DOHH2 (cell line): ENCODE measurements at regions not wholly inside any gene's neighbourhood (a gene's known extent, or its start where the extent isn't known, plus 50 kb on each side); places are given as distances from the start of the nearest gene placed in this dataset.
"Not testable (repeated sequence)": the region's sequence is repeated elsewhere in the genome, so short reads cannot be mapped to it uniquely, and the experiment has no call there.

Experiments used
- EZH2phosphoT487 ChIP-seq: fragments of 200-600 bp; sonication (generic); IDR thresholded peaks from 2 replicates; pipeline ENCODE4 v1.6.1; 2017; ENCODE audit warnings: borderline replicate concordance, mild to moderate bottlenecking, antibody characterized with exemption, low read length, moderate library complexity, mixed read lengths
- TF ChIP-seq, protein P1 (sequence below): fragments of 200-600 bp; sonication (generic); IDR thresholded peaks from one replicate; pipeline ENCODE4 v1.5.1; 2014; ENCODE audit warnings: antibody characterized with exemption, mild to moderate bottlenecking, low read depth, low read length; ENCODE audit not compliant: poor library complexity, severe bottlenecking

DNA sequence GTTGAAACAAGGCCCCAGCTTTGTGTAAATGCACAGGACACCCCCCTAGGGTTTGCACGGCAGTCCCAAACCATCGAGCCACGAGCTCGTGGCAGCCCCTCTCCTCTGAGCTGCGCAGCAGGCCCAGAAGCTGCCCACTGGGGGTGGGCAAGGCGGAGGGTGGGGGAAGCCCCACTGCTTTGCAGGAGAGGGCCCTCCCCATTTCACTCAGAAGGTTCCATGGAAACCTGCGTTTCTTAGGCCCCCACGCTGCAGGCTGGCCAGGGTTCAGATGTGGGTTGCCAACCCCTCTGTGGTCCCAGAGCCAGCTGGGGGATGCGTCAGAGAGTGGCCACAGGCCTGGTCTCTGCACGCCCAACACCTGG, 303.2 kb downstream of the CCDC74A start:
- TF ChIP-seq, protein P1, sequence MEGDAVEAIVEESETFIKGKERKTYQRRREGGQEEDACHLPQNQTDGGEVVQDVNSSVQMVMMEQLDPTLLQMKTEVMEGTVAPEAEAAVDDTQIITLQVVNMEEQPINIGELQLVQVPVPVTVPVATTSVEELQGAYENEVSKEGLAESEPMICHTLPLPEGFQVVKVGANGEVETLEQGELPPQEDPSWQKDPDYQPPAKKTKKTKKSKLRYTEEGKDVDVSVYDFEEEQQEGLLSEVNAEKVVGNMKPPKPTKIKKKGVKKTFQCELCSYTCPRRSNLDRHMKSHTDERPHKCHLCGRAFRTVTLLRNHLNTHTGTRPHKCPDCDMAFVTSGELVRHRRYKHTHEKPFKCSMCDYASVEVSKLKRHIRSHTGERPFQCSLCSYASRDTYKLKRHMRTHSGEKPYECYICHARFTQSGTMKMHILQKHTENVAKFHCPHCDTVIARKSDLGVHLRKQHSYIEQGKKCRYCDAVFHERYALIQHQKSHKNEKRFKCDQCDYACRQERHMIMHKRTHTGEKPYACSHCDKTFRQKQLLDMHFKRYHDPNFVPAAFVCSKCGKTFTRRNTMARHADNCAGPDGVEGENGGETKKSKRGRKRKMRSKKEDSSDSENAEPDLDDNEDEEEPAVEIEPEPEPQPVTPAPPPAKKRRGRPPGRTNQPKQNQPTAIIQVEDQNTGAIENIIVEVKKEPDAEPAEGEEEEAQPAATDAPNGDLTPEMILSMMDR, result not testable (repeated sequence)
- TF ChIP-seq EZH2phosphoT487, result not testable (repeated sequence)
